ENCODE measurements at regions not wholly inside any gene's neighbourhood (a gene's known extent, or its start where the extent isn't known, plus 50 kb on each side); places are given as distances from the start of the nearest gene placed in this dataset.

- no peak for TF ChIP-seq CTCF (IDR thresholded peaks at IDR 0.05)
- no peak for TF ChIP-seq POLR2AphosphoS5 (IDR thresholded peaks at IDR 0.05; ENCODE audit: insufficient read depth in 1 of 2, low read depth in 1 of 2)
- no peak for TF ChIP-seq POLR2A (IDR thresholded peaks at IDR 0.05)
Measured at GRCh38 chr16:62741692-62742091, 705.5 kb upstream of the CDH8 start.

Data from vagina (tissue), 2 donors.